Cardiac muscle cell (in vitro differentiated cells and primary cell): ENCODE measurements at regions not wholly inside any gene's neighbourhood (a gene's known extent, or its start where the extent isn't known, plus 50 kb on each side); places are given as distances from the start of the nearest gene placed in this dataset.

Source experiments
- DNase-seq, 2 donors: peaks; one replicate each; pipeline versions ENCODE4 v3.0.0 to v3.0.0-alpha.2; 2010 to 2017; ENCODE audit warnings: low read depth in 1 of 2, low spot score in 1 of 2
- H3K27ac ChIP-seq: fragments of 200-600 bp; sonication (generic); 2 replicates; pipeline ENCODE4 v1.5.1; 2016
- H3K27me3 ChIP-seq: fragments of 200-600 bp; sonication (generic); 2 replicates; pipeline ENCODE4 v1.6.0; 2016; ENCODE audit warnings: control low read depth
- H3K36me3 ChIP-seq: fragments of 200-600 bp; sonication (generic); 2 replicates; pipeline ENCODE4 v1.5.1; 2016; ENCODE audit warnings: control low read depth
- H3K4me1 ChIP-seq: fragments of 200-600 bp; sonication (generic); 2 replicates; pipeline ENCODE4 v1.8.1; 2017; ENCODE audit warnings: low read depth, mild to moderate bottlenecking, mixed run types
- H3K4me3 ChIP-seq: fragments of 200-600 bp; sonication (generic); 2 replicates; pipeline ENCODE4 v1.5.1; 2016; ENCODE audit warnings: mild to moderate bottlenecking
- H3K9me3 ChIP-seq: fragments of 200-600 bp; sonication (generic); 2 replicates; pipeline ENCODE4 v1.5.1; 2017; ENCODE audit warnings: low read depth, mild to moderate bottlenecking, control low read depth
- CTCF ChIP-seq: IDR thresholded peaks from 2 replicates; pipeline ENCODE4 v1.5.1; 2012; ENCODE audit warnings: low read depth, mild to moderate bottlenecking, low read length

- Histone ChIP-seq H3K4me1 (no peaks in the 10 kb centered on the region), H3K4me3 (no peak overlapping the region), H3K27ac (no peak overlapping the region), H3K9me3 (no peaks in the 10 kb centered on the region), H3K27me3 (no peaks in the 10 kb centered on the region), H3K36me3 (no peaks in the 10 kb centered on the region)
- no peak for DNase-seq
- TF ChIP-seq CTCF: no peak
These were observed 101.3 kb upstream of the CACNA2D3 start for GRCh38 chr3:54021071-54021470.

- no peak overlapping the region for H3K27ac ChIP-seq
These were observed 101.9 kb upstream of the CACNA2D3 start for GRCh38 chr3:54020436-54020835.

GRCh38 chr3:54014067-54014466, 108.3 kb upstream of the CACNA2D3 start:
- no peak overlapping the region for H3K27ac ChIP-seq
- no peaks in the 10 kb centered on the region for H3K4me1 ChIP-seq
- no peaks in the 10 kb centered on the region for H3K36me3 ChIP-seq
- TF ChIP-seq CTCF: no peak
- no peaks in the 10 kb centered on the region for H3K27me3 ChIP-seq
- no peaks in the 10 kb centered on the region for H3K9me3 ChIP-seq
- no peak for DNase-seq
- no peak overlapping the region for H3K4me3 ChIP-seq

More at GRCh38 chr3:54020436-54020835, 101.9 kb upstream of the CACNA2D3 start:
- TF ChIP-seq CTCF: no peak
- no peaks in the 10 kb centered on the region for H3K27me3 ChIP-seq
- H3K4me1 ChIP-seq: no peaks in the 10 kb centered on the region
- no peaks in the 10 kb centered on the region for H3K9me3 ChIP-seq
- H3K4me3 ChIP-seq: no peak overlapping the region
- no peak for DNase-seq
- H3K36me3 ChIP-seq: no peaks in the 10 kb centered on the region

- Histone ChIP-seq H3K27ac (no peak overlapping the region), H3K4me1 (peaks cover 7% of the 10 kb centered on the region), H3K36me3 (no peaks in the 10 kb centered on the region), H3K9me3 (no peaks in the 10 kb centered on the region), H3K27me3 (no peaks in the 10 kb centered on the region), H3K4me3 (no peak overlapping the region)
- no peak for TF ChIP-seq CTCF
- peak in 1 of 2 donors; percentile 30 for DNase-seq
These were observed 113.6 kb upstream of the CACNA2D3 start for GRCh38 chr3:54008744-54009143.

GRCh38 chr3:54008099-54008498, 114.3 kb upstream of the CACNA2D3 start:
- Histone ChIP-seq H3K27ac (no peak overlapping the region), H3K4me3 (no peak overlapping the region), H3K27me3 (no peaks in the 10 kb centered on the region), H3K9me3 (no peaks in the 10 kb centered on the region), H3K4me1 (peaks cover 7% of the 10 kb centered on the region), H3K36me3 (no peaks in the 10 kb centered on the region)
- TF ChIP-seq CTCF: no peak
- DNase-seq: peak; percentile 16 to 50

GRCh38 chr3:54004335-54004734, 112.7 kb upstream of the SELENOK start:
- H3K4me1 ChIP-seq: peaks cover 7% of the 10 kb centered on the region
- no peaks in the 10 kb centered on the region for H3K27me3 ChIP-seq
- H3K4me3 ChIP-seq: no peak overlapping the region
- peak in 1 of 2 donors; percentile 71 for DNase-seq
- no peaks in the 10 kb centered on the region for H3K36me3 ChIP-seq
- H3K9me3 ChIP-seq: no peaks in the 10 kb centered on the region
- no peak for TF ChIP-seq CTCF
- H3K27ac ChIP-seq: no peak overlapping the region
